ENCODE measurements at regions not wholly inside any gene's neighbourhood (a gene's known extent, or its start where the extent isn't known, plus 50 kb on each side); places are given as distances from the start of the nearest gene placed in this dataset.

GRCh38 chr2:12928775-12929401, 212.2 kb downstream of the TRIB2 start:
- TF ChIP-seq EZH2 (optimal IDR thresholded peaks at IDR 0.05; ENCODE audit: low read depth, low read length) (no peak), CTCF (IDR thresholded peaks at IDR 0.05; ENCODE audit: low read length) (no peak), EZH2phosphoT487 (IDR thresholded peaks at IDR 0.05; ENCODE audit: low read length) (no peak)
- Histone ChIP-seq H3K27me3 (replicated peaks; ENCODE audit: insufficient read depth, low read length) (no peaks in the 10 kb centered on the region), H3K4me1 (ENCODE audit: low read length) (no peaks in the 10 kb centered on the region), H3K27ac (ENCODE audit: low read length) (no peak overlapping the region), H3K9me2 (replicated peaks; ENCODE audit: insufficient read depth, low read length) (no peaks in the 10 kb centered on the region), H2AFZ (ENCODE audit: low read length) (no peak overlapping the region), H4K20me1 (ENCODE audit: insufficient read depth, low read length) (no peaks in the 10 kb centered on the region), H3K9me3 (replicated peaks; ENCODE audit: insufficient read depth, low read length) (no peaks in the 10 kb centered on the region), H3K36me3 (replicated peaks; ENCODE audit: insufficient read depth, low read length) (no peaks in the 10 kb centered on the region), H3K4me2 (ENCODE audit: low read depth, low read length) (no peak overlapping the region), H3F3A (ENCODE audit: insufficient read depth, low read length) (no peaks in the 10 kb centered on the region), H3K4me3 (ENCODE audit: low read length) (no peak overlapping the region), H3K79me2 (ENCODE audit: low read length) (no peaks in the 10 kb centered on the region), H3K9ac (ENCODE audit: low read length) (no peak overlapping the region)
- DNase-seq: no peak

- no peak for TF ChIP-seq EZH2 (optimal IDR thresholded peaks at IDR 0.05; ENCODE audit: low read depth, low read length)
- no peak for TF ChIP-seq CTCF (IDR thresholded peaks at IDR 0.05; ENCODE audit: low read length)
- TF ChIP-seq EZH2phosphoT487 (IDR thresholded peaks at IDR 0.05; ENCODE audit: low read length): no peak
- Histone ChIP-seq H3K9me2 (replicated peaks; ENCODE audit: insufficient read depth, low read length) (no peaks in the 10 kb centered on the region), H3K4me1 (ENCODE audit: low read length) (no peaks in the 10 kb centered on the region), H3K9ac (ENCODE audit: low read length) (no peak overlapping the region), H3K27me3 (replicated peaks; ENCODE audit: insufficient read depth, low read length) (no peaks in the 10 kb centered on the region), H3K36me3 (replicated peaks; ENCODE audit: insufficient read depth, low read length) (no peaks in the 10 kb centered on the region), H3F3A (ENCODE audit: insufficient read depth, low read length) (no peaks in the 10 kb centered on the region), H2AFZ (ENCODE audit: low read length) (no peak overlapping the region), H3K27ac (ENCODE audit: low read length) (no peak overlapping the region), H3K4me2 (ENCODE audit: low read depth, low read length) (no peak overlapping the region), H4K20me1 (ENCODE audit: insufficient read depth, low read length) (no peaks in the 10 kb centered on the region), H3K9me3 (replicated peaks; ENCODE audit: insufficient read depth, low read length) (no peaks in the 10 kb centered on the region), H3K79me2 (ENCODE audit: low read length) (no peaks in the 10 kb centered on the region), H3K4me3 (ENCODE audit: low read length) (no peak overlapping the region)
- DNase-seq: no peak
These were observed 213.0 kb downstream of the TRIB2 start for GRCh38 chr2:12929758-12930157.

GRCh38 chr2:12930391-12930790, 213.7 kb downstream of the TRIB2 start:
- no peaks in the 10 kb centered on the region for H3K79me2 ChIP-seq (ENCODE audit: low read length)
- no peak overlapping the region for H3K4me3 ChIP-seq (ENCODE audit: low read length)
- H3K9me2 ChIP-seq (replicated peaks; ENCODE audit: insufficient read depth, low read length): no peaks in the 10 kb centered on the region
- no peaks in the 10 kb centered on the region for H3K36me3 ChIP-seq (replicated peaks; ENCODE audit: insufficient read depth, low read length)
- DNase-seq: no peak
- H4K20me1 ChIP-seq (ENCODE audit: insufficient read depth, low read length): no peaks in the 10 kb centered on the region
- TF ChIP-seq EZH2 (optimal IDR thresholded peaks at IDR 0.05; ENCODE audit: low read depth, low read length): no peak
- H2AFZ ChIP-seq (ENCODE audit: low read length): no peak overlapping the region
- no peak overlapping the region for H3K9ac ChIP-seq (ENCODE audit: low read length)
- H3K4me1 ChIP-seq (ENCODE audit: low read length): no peaks in the 10 kb centered on the region
- H3K27me3 ChIP-seq (replicated peaks; ENCODE audit: insufficient read depth, low read length): no peaks in the 10 kb centered on the region
- H3K9me3 ChIP-seq (replicated peaks; ENCODE audit: insufficient read depth, low read length): no peaks in the 10 kb centered on the region
- no peaks in the 10 kb centered on the region for H3F3A ChIP-seq (ENCODE audit: insufficient read depth, low read length)
- no peak overlapping the region for H3K4me2 ChIP-seq (ENCODE audit: low read depth, low read length)
- no peak overlapping the region for H3K27ac ChIP-seq (ENCODE audit: low read length)

GRCh38 chr2:12931186-12931844, 214.6 kb downstream of the TRIB2 start:
- Histone ChIP-seq H3K9ac (ENCODE audit: low read length) (no peak overlapping the region), H4K20me1 (ENCODE audit: insufficient read depth, low read length) (no peaks in the 10 kb centered on the region), H3K9me2 (replicated peaks; ENCODE audit: insufficient read depth, low read length) (no peaks in the 10 kb centered on the region), H3K27ac (ENCODE audit: low read length) (no peak overlapping the region), H3K79me2 (ENCODE audit: low read length) (no peaks in the 10 kb centered on the region), H3K9me3 (replicated peaks; ENCODE audit: insufficient read depth, low read length) (no peaks in the 10 kb centered on the region), H3K4me2 (ENCODE audit: low read depth, low read length) (no peak overlapping the region), H3K4me1 (ENCODE audit: low read length) (no peaks in the 10 kb centered on the region), H2AFZ (ENCODE audit: low read length) (no peak overlapping the region), H3K27me3 (replicated peaks; ENCODE audit: insufficient read depth, low read length) (no peaks in the 10 kb centered on the region), H3K4me3 (ENCODE audit: low read length) (no peak overlapping the region), H3K36me3 (replicated peaks; ENCODE audit: insufficient read depth, low read length) (no peaks in the 10 kb centered on the region), H3F3A (ENCODE audit: insufficient read depth, low read length) (no peaks in the 10 kb centered on the region)
- peak; percentile 13 for DNase-seq
- TF ChIP-seq CTCF (IDR thresholded peaks at IDR 0.05; ENCODE audit: low read length) (peak; percentile 76), EZH2phosphoT487 (IDR thresholded peaks at IDR 0.05; ENCODE audit: low read length) (no peak)
